Testis (tissue), 2 donors: ENCODE measurements at regions not wholly inside any gene's neighbourhood (a gene's known extent, or its start where the extent isn't known, plus 50 kb on each side); places are given as distances from the start of the nearest gene placed in this dataset.

Source experiments
- POLR2A ChIP-seq: fragments of 450-650 bp; IDR thresholded peaks from one replicate; pipeline ENCODE4 v1.6.1; 2017; ENCODE audit warnings: antibody characterized with exemption, mild to moderate bottlenecking, moderate library complexity
- TF ChIP-seq, protein P1 (sequence below), 3 experiments: fragments of 450-650 bp in 2 of 3; fragments of 200-600 bp in 1 of 3; sonication (generic) in 1 of 3; IDR thresholded peaks; one replicate each; pipeline ENCODE4 v1.5.1; 2016 to 2019; ENCODE audit warnings: antibody characterized with exemption in 3 of 3, mild to moderate bottlenecking in 2 of 3, moderate library complexity in 1 of 3

DNA sequence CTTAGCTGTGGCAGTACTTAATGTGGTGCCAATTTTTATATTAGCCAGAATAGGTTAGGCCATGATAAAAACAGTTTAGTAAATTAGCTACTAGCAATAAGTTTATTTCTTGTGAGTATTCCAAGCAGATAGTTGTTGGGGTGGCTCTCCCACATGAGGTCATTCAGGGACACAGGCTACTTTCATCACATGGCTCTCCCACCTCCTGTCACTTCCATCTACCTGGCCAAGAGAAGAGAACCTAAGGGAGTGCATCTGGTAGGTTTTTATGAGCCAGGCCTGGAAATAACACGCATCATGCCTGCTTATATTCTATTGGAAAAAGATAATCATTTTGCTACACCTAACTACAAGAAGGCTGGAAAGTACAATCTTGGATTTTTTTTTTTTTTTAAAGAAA, 161.4 kb upstream of the CCNH start:
- no peak for TF ChIP-seq POLR2A
- TF ChIP-seq, protein P1, sequence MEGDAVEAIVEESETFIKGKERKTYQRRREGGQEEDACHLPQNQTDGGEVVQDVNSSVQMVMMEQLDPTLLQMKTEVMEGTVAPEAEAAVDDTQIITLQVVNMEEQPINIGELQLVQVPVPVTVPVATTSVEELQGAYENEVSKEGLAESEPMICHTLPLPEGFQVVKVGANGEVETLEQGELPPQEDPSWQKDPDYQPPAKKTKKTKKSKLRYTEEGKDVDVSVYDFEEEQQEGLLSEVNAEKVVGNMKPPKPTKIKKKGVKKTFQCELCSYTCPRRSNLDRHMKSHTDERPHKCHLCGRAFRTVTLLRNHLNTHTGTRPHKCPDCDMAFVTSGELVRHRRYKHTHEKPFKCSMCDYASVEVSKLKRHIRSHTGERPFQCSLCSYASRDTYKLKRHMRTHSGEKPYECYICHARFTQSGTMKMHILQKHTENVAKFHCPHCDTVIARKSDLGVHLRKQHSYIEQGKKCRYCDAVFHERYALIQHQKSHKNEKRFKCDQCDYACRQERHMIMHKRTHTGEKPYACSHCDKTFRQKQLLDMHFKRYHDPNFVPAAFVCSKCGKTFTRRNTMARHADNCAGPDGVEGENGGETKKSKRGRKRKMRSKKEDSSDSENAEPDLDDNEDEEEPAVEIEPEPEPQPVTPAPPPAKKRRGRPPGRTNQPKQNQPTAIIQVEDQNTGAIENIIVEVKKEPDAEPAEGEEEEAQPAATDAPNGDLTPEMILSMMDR (IDR thresholded peaks at IDR 0.05), result no peak
